HG03095 (cell line): ENCODE measurements at regions not wholly inside any gene's neighbourhood (a gene's known extent, or its start where the extent isn't known, plus 50 kb on each side); places are given as distances from the start of the nearest gene placed in this dataset.

Experiments
- ATAC-seq: cut with Tn5 transposase; IDR thresholded peaks from one replicate; pipeline ENCODE4 v1.9.1; 2021; ENCODE audit warnings: moderate library complexity; ENCODE audit not compliant: unreplicated experiment

GRCh38 chr1:234666761-234667160 lies 56.8 kb upstream of the IRF2BP2 start:
- ATAC-seq, result no peak

GRCh38 chr1:234665975-234666605 lies 56.1 kb upstream of the IRF2BP2 start:
- no peak for ATAC-seq

GRCh38 chr1:234662148-234662547 lies 52.2 kb upstream of the IRF2BP2 start:
- no peak for ATAC-seq

GRCh38 chr1:234661317-234661928 lies 51.4 kb upstream of the IRF2BP2 start:
- no peak for ATAC-seq

- ATAC-seq, result no peak
These were observed 50.7 kb upstream of the IRF2BP2 start for GRCh38 chr1:234660536-234661316.
